ENCODE measurements at regions not wholly inside any gene's neighbourhood (a gene's known extent, or its start where the extent isn't known, plus 50 kb on each side); places are given as distances from the start of the nearest gene placed in this dataset.

- no peak overlapping the region for H3K27ac ChIP-seq (ENCODE audit: low read depth in 1 of 2, low read length in 1 of 2)
- no peak for TF ChIP-seq CTCF (IDR thresholded peaks at IDR 0.05; ENCODE audit: control extremely low read depth, extremely low read depth)
- no peak overlapping the region for H3K9ac ChIP-seq (ENCODE audit: insufficient read depth in 1 of 2, low read length in 2 of 2)
- DNase-seq (no peak), ATAC-seq (ENCODE audit: insufficient read depth, low FRiP score) (no peak)
- H3K27me3 ChIP-seq (ENCODE audit: control insufficient read depth in 3 of 3, insufficient read depth in 3 of 3, low read length in 2 of 3) = no peaks in the 10 kb centered on the region
- peaks cover 0 to 3% (median 0%) of the 10 kb centered on the region in 5 donors for H3K4me1 ChIP-seq (ENCODE audit: control insufficient read depth in 5 of 5, insufficient read depth in 5 of 5, low read length in 5 of 5)
- H3K9me3 ChIP-seq (ENCODE audit: control insufficient read depth in 4 of 4, insufficient read depth in 3 of 4, low read length in 3 of 4) = no peaks in the 10 kb centered on the region
- 91 to 97% methylated on average over 1 of the region's 1 CpG for WGBS, 2 donors
- no peak overlapping the region for H3K4me3 ChIP-seq
- no peaks in the 10 kb centered on the region for H3K36me3 ChIP-seq (ENCODE audit: control insufficient read depth in 4 of 4, insufficient read depth in 4 of 4, low read length in 4 of 4)
Observed at GRCh38 chr12:67579662-67580003, 68.9 kb upstream of the DYRK2 start.

- WGBS, 2 donors = 76 to 77% methylated on average over 3 of the region's 3 CpGs
- no peak for DNase-seq
- H3K27me3 ChIP-seq (ENCODE audit: control insufficient read depth in 3 of 3, insufficient read depth in 3 of 3, low read length in 2 of 3) = no peaks in the 10 kb centered on the region
- no peaks in the 10 kb centered on the region for H3K9me3 ChIP-seq (ENCODE audit: control insufficient read depth in 4 of 4, insufficient read depth in 3 of 4, low read length in 3 of 4)
- peaks cover 0 to 3% (median 0%) of the 10 kb centered on the region in 5 donors for H3K4me1 ChIP-seq (ENCODE audit: control insufficient read depth in 5 of 5, insufficient read depth in 5 of 5, low read length in 5 of 5)
- no peak overlapping the region for H3K9ac ChIP-seq (ENCODE audit: insufficient read depth in 1 of 2, low read length in 2 of 2)
- no peaks in the 10 kb centered on the region for H3K36me3 ChIP-seq (ENCODE audit: control insufficient read depth in 4 of 4, insufficient read depth in 4 of 4, low read length in 4 of 4)
- no peak overlapping the region for H3K27ac ChIP-seq (ENCODE audit: low read depth in 1 of 2, low read length in 1 of 2)
- TF ChIP-seq CTCF (IDR thresholded peaks at IDR 0.05; ENCODE audit: control extremely low read depth, extremely low read depth) = no peak
- no peak for ATAC-seq (ENCODE audit: insufficient read depth, low FRiP score)
- H3K4me3 ChIP-seq = no peak overlapping the region
Observed at GRCh38 chr12:67582238-67582834, 66.2 kb upstream of the DYRK2 start.

- Histone ChIP-seq H3K27ac (ENCODE audit: low read depth in 1 of 2, low read length in 1 of 2) (no peak overlapping the region), H3K9ac (ENCODE audit: insufficient read depth in 1 of 2, low read length in 2 of 2) (no peak overlapping the region), H3K36me3 (ENCODE audit: control insufficient read depth in 4 of 4, insufficient read depth in 4 of 4, low read length in 4 of 4) (no peaks in the 10 kb centered on the region), H3K27me3 (ENCODE audit: control insufficient read depth in 3 of 3, insufficient read depth in 3 of 3, low read length in 2 of 3) (no peaks in the 10 kb centered on the region), H3K4me1 (ENCODE audit: control insufficient read depth in 5 of 5, insufficient read depth in 5 of 5, low read length in 5 of 5) (peaks cover 0 to 3% (median 0%) of the 10 kb centered on the region in 5 donors), H3K9me3 (ENCODE audit: control insufficient read depth in 4 of 4, insufficient read depth in 3 of 4, low read length in 3 of 4) (no peaks in the 10 kb centered on the region), H3K4me3 (no peak overlapping the region)
- WGBS, 2 donors = 93 to 99% methylated on average over 2 of the region's 2 CpGs
- no peak for DNase-seq
- no peak for TF ChIP-seq CTCF (IDR thresholded peaks at IDR 0.05; ENCODE audit: control extremely low read depth, extremely low read depth)
- ATAC-seq (ENCODE audit: insufficient read depth, low FRiP score) = no peak
Observed at GRCh38 chr12:67582844-67583243, 65.7 kb upstream of the DYRK2 start.

GRCh38 chr12:67586951-67587350 is 61.6 kb upstream of the DYRK2 start:
- Histone ChIP-seq H3K9ac (ENCODE audit: insufficient read depth in 1 of 2, low read length in 2 of 2) (no peak overlapping the region), H3K36me3 (ENCODE audit: control insufficient read depth in 4 of 4, insufficient read depth in 4 of 4, low read length in 4 of 4) (no peaks in the 10 kb centered on the region), H3K27me3 (ENCODE audit: control insufficient read depth in 3 of 3, insufficient read depth in 3 of 3, low read length in 2 of 3) (no peaks in the 10 kb centered on the region), H3K4me3 (no peak overlapping the region), H3K4me1 (ENCODE audit: control insufficient read depth in 5 of 5, insufficient read depth in 5 of 5, low read length in 5 of 5) (peaks cover 0 to under 1% (median 0%) of the 10 kb centered on the region in 5 donors), H3K9me3 (ENCODE audit: control insufficient read depth in 4 of 4, insufficient read depth in 3 of 4, low read length in 3 of 4) (no peaks in the 10 kb centered on the region), H3K27ac (ENCODE audit: low read depth in 1 of 2, low read length in 1 of 2) (no peak overlapping the region)
- TF ChIP-seq CTCF (IDR thresholded peaks at IDR 0.05; ENCODE audit: control extremely low read depth, extremely low read depth) = no peak
- ATAC-seq (ENCODE audit: insufficient read depth, low FRiP score) (no peak), DNase-seq (no peak)
- WGBS, 2 donors = 89 to 93% methylated on average over 4 of the region's 4 CpGs

Data from lung (tissue), 11 donors.